Body of pancreas (tissue), 4 donors: ENCODE measurements at regions not wholly inside any gene's neighbourhood (a gene's known extent, or its start where the extent isn't known, plus 50 kb on each side); places are given as distances from the start of the nearest gene placed in this dataset.
"Not testable (repeated sequence)": the region's sequence is repeated elsewhere in the genome, so short reads cannot be mapped to it uniquely, and the experiment has no call there.

Source experiments
- CTCF ChIP-seq, 7 experiments: fragments of 450-650 bp in 4 of 7; fragments of 200-600 bp in 3 of 7; sonication (generic) in 3 of 7; IDR thresholded peaks; one replicate each; pipeline ENCODE4 v1.5.1; 2016 to 2019; ENCODE audit warnings: antibody characterized with exemption in 7 of 7
- POLR2A ChIP-seq, 3 donors: fragments of 450-650 bp; IDR thresholded peaks; one replicate each; pipeline ENCODE4 v1.6.1; 2016; ENCODE audit warnings: antibody characterized with exemption in 3 of 3, mild to moderate bottlenecking in 2 of 3

GRCh38 chr9:42931045-42931444 is 747.6 kb downstream of the SPATA31A6 start:
- not testable (repeated sequence) for TF ChIP-seq CTCF, POLR2A (IDR thresholded peaks at IDR 0.05)
